IMR-90 (cell line): ENCODE measurements at regions not wholly inside any gene's neighbourhood (a gene's known extent, or its start where the extent isn't known, plus 50 kb on each side); places are given as distances from the start of the nearest gene placed in this dataset.
A peak's percentile ranks its signal among the peaks of the same experiment; 100 is the strongest.

Experiments
- ATAC-seq: fragments of 200-7000 bp; cut with Tn5 transposase; 2 replicates; pipeline ENCODE4 v1.9.1; 2020; ENCODE audit warnings: low read depth, mild to moderate bottlenecking, moderate library complexity
- BruUV-seq: library from RNA; stranded (reverse); fragments of 400-500 nt; replicated peaks from 2 replicates; lab custom pipeline; 2021; lab: Mats Ljungman, UMichigan
- CTCF ChIA-PET: fragments of 300-600 bp; formaldehyde crosslinking; extraction: SDS; loops from one replicate; lab custom pipeline; 2021; ENCODE audit warnings: antibody characterized with exemption; lab: Yijun Ruan, JAX
- POLR2A ChIA-PET: fragments of 300-600 bp; sonication (Branson Sonifier 250); formaldehyde crosslinking; loops from one replicate; lab custom pipeline; 2022; ENCODE audit warnings: antibody characterized with exemption; ENCODE audit not compliant: unreplicated experiment; lab: Charles Lee
- DNase-seq: peaks from one replicate; pipeline ENCODE4 v3.0.0; 2013
- H2AFZ ChIP-seq: replicated peaks from 2 replicates; pipeline ENCODE3; 2013; ENCODE audit warnings: low read length, mild to moderate bottlenecking; ENCODE audit not compliant: poor library complexity
- H2AK5ac ChIP-seq: 2 replicates; pipeline ENCODE4 v1.6.1; 2013; ENCODE audit warnings: low read depth, low read length, inconsistent platforms
- H2AK9ac ChIP-seq: replicated peaks from 2 replicates; pipeline ENCODE3; 2013; ENCODE audit warnings: mild to moderate bottlenecking, low read depth, low read length, moderate library complexity; ENCODE audit not compliant: poor library complexity
- H2BK120ac ChIP-seq: 2 replicates; pipeline ENCODE4 v1.6.1; 2013; ENCODE audit warnings: low read depth, low read length, inconsistent platforms
- H2BK15ac ChIP-seq: 3 replicates; pipeline ENCODE4 v1.6.1; 2013; ENCODE audit warnings: low read depth, low read length, inconsistent platforms
- H2BK20ac ChIP-seq: 2 replicates; pipeline ENCODE4 v1.6.1; 2013; ENCODE audit warnings: low read depth, mild to moderate bottlenecking, inconsistent platforms, low read length, moderate library complexity
- H2BK5ac ChIP-seq: 2 replicates; pipeline ENCODE4 v1.6.1; 2013; ENCODE audit warnings: mild to moderate bottlenecking, low read depth, low read length, inconsistent platforms; ENCODE audit not compliant: poor library complexity, severe bottlenecking
- H3K14ac ChIP-seq: replicated peaks from 2 replicates; pipeline ENCODE4 v1.6.1; 2013; ENCODE audit warnings: low read depth, low read length, inconsistent platforms
- H3K18ac ChIP-seq: 2 replicates; pipeline ENCODE4 v1.6.1; 2013; ENCODE audit warnings: low read depth, low read length, control low read depth
- H3K23ac ChIP-seq: 2 replicates; pipeline ENCODE4 v1.6.1; 2013; ENCODE audit warnings: low read depth, low read length, inconsistent platforms
- H3K27ac ChIP-seq: 2 replicates; pipeline ENCODE4 v1.5.1; 2013; ENCODE audit warnings: mild to moderate bottlenecking, control low read depth, low read length; ENCODE audit not compliant: insufficient read depth
- H3K27me3 ChIP-seq: 2 replicates; pipeline ENCODE4 v1.6.1; 2013; ENCODE audit warnings: low read length; ENCODE audit not compliant: control insufficient read depth, insufficient read depth
- H3K36me3 ChIP-seq: 2 replicates; pipeline ENCODE4 v1.6.1; 2013; ENCODE audit warnings: low read length, mixed read lengths; ENCODE audit not compliant: control insufficient read depth, insufficient read depth
- H3K4ac ChIP-seq: 2 replicates; pipeline ENCODE4 v1.6.1; 2013; ENCODE audit warnings: low read depth, low read length, inconsistent platforms
- H3K4me1 ChIP-seq: 2 replicates; pipeline ENCODE4 v1.6.1; 2013; ENCODE audit warnings: low read length, mixed read lengths; ENCODE audit not compliant: control insufficient read depth, insufficient read depth
- H3K4me2 ChIP-seq: 2 replicates; pipeline ENCODE4 v1.6.1; 2013; ENCODE audit warnings: low read depth, mild to moderate bottlenecking, control low read depth, low read length, moderate library complexity
- H3K4me3 ChIP-seq: 2 replicates; pipeline ENCODE4 v1.5.1; 2013; ENCODE audit warnings: low read depth, mild to moderate bottlenecking, control low read depth, low read length, moderate library complexity; ENCODE audit not compliant: insufficient read depth
- H3K56ac ChIP-seq: 2 replicates; pipeline ENCODE4 v1.6.1; 2013; ENCODE audit warnings: low read length, inconsistent platforms; ENCODE audit not compliant: insufficient read depth; ENCODE audit errors: extremely low read depth
- H3K79me1 ChIP-seq, 2 experiments: 2 replicates each; pipeline ENCODE4 v1.6.1; 2013; ENCODE audit warnings: low read length in 2 of 2, inconsistent platforms in 1 of 2, low read depth in 1 of 2
- H3K9ac ChIP-seq: 2 replicates; pipeline ENCODE4 v1.6.1; 2013; ENCODE audit warnings: low read depth, low read length, control low read depth
- H3K9me1 ChIP-seq: 2 replicates; pipeline ENCODE4 v1.6.1; 2013; ENCODE audit warnings: low read length, inconsistent platforms; ENCODE audit not compliant: insufficient read depth
- H3K9me3 ChIP-seq: 2 replicates; pipeline ENCODE4 v1.6.1; 2013; ENCODE audit warnings: low read length; ENCODE audit not compliant: control insufficient read depth, insufficient read depth
- H4K20me1 ChIP-seq: 2 replicates; pipeline ENCODE4 v1.6.1; 2013; ENCODE audit warnings: low read length, inconsistent platforms; ENCODE audit not compliant: insufficient read depth
- H4K5ac ChIP-seq: 2 replicates; pipeline ENCODE4 v1.6.1; 2013; ENCODE audit warnings: mild to moderate bottlenecking, low read depth, low read length, control low read depth
- H4K8ac ChIP-seq, 2 experiments: 2 replicates each; pipeline ENCODE4 v1.6.1; 2013; ENCODE audit warnings: low read depth in 2 of 2, low read length in 2 of 2, control low read depth in 1 of 2, inconsistent platforms in 1 of 2
- H4K91ac ChIP-seq: 2 replicates; pipeline ENCODE4 v1.6.1; 2013; ENCODE audit warnings: low read depth, low read length, inconsistent platforms; ENCODE audit not compliant: insufficient read depth
- BHLHE40 ChIP-seq: fragments of 150-350 bp; IDR thresholded peaks from 2 replicates; pipeline ENCODE4 v1.6.1; 2016; ENCODE audit warnings: mild to moderate bottlenecking, low read depth, low read length
- CEBPB ChIP-seq: IDR thresholded peaks from 2 replicates; pipeline ENCODE4 v1.6.1; 2012; ENCODE audit warnings: low read depth, low read length, improper control_type of control experiment
- MAFK ChIP-seq: IDR thresholded peaks from 2 replicates; pipeline ENCODE4 v1.6.1; 2012; ENCODE audit warnings: low read depth, low read length, improper control_type of control experiment
- MAZ ChIP-seq: IDR thresholded peaks from 2 replicates; pipeline ENCODE4 v1.6.1; 2012; ENCODE audit warnings: low read depth, mild to moderate bottlenecking, low read length, improper control_type of control experiment, moderate library complexity, borderline replicate concordance
- NFE2L2 ChIP-seq: fragments of 150-350 bp; IDR thresholded peaks from 2 replicates; pipeline ENCODE4 v1.6.1; 2016; ENCODE audit warnings: low read depth, mild to moderate bottlenecking, low read length
- POLR2A ChIP-seq: IDR thresholded peaks from 2 replicates; pipeline ENCODE4 v1.6.1; 2012; ENCODE audit warnings: mild to moderate bottlenecking, low read depth, low read length
- RCOR1 ChIP-seq: IDR thresholded peaks from 2 replicates; pipeline ENCODE4 v1.6.1; 2012; ENCODE audit warnings: mild to moderate bottlenecking, low read length, improper control_type of control experiment; ENCODE audit not compliant: insufficient replicate concordance
- RFX5 ChIP-seq: IDR thresholded peaks from 2 replicates; pipeline ENCODE4 v1.8.0; 2012; ENCODE audit warnings: low read depth, mild to moderate bottlenecking, low read length, moderate library complexity
- WGBS, 2 experiments: methylation state at CpG; one replicate each; pipeline versions ENCODE4 v1.1.5 to v1.1.7; 2013; ENCODE audit warnings: missing lambda C conversion rate in 2 of 2; ENCODE audit not compliant: insufficient read length in 1 of 2; ENCODE audit errors: extremely low coverage in 2 of 2; 5-methylcytosine and 5-hydroxymethylcytosine counted together
- dilution Hi-C: fragments of 300-500 bp; cut with HindIII; formaldehyde crosslinking; loops from one replicate; pipeline ENCODE4 v1.14.3; 2018; ENCODE audit warnings: low sequenced_read_pairs; ENCODE audit not compliant: unreplicated experiment
- in situ Hi-C: fragments of 300-500 bp; cut with MboI; formaldehyde crosslinking; loops from 3 replicates; pipeline ENCODE4 v1.14.3; 2019; ENCODE audit warnings: low sequenced_read_pairs, inconsistent platforms, mixed read lengths
- intact Hi-C: fragments of 100-400 bp; cut with micrococcal nuclease; formaldehyde crosslinking; loops from 2 replicates; pipeline ENCODE4 v1.10.0; 2022
- TF ChIP-seq, protein P1 (sequence below): conservative IDR thresholded peaks from 2 replicates; pipeline ENCODE4 v1.5.1; 2012; ENCODE audit warnings: mild to moderate bottlenecking, low read depth, low read length, improper control_type of control experiment
- TF ChIP-seq, protein P2 (sequence below): fragments of 150-350 bp; IDR thresholded peaks from 2 replicates; pipeline ENCODE4 v1.6.1; 2016; ENCODE audit warnings: low read depth, mild to moderate bottlenecking, low read length, moderate library complexity, borderline replicate concordance
- TF ChIP-seq, protein P3 (sequence below): fragments of 150-350 bp; IDR thresholded peaks from 2 replicates; pipeline ENCODE4 v1.6.1; 2017; ENCODE audit warnings: mild to moderate bottlenecking, antibody characterized with exemption, low read length, low read depth

DNA sequence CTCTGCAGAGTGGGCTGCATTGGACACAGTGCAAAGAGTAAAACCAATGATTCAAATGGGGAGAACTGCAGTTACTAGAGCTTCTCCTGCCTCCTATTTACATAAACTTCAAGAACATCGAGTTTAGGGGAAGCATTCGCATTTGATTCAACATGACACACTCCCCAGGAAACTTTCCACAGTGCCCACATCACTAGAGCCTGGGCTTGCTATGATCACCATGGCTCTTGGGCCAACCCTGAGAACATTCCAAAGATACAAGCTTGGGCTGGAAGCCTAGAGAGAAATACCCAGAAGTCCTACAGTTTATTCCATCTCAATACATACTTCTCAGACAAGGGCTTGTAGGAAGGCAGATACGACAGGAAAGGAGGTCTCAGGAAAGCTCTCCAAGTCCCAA lies 337.9 kb downstream of the CD83 start:
- Histone ChIP-seq H4K5ac (no peak overlapping the region), H3K9me1 (no peaks in the 10 kb centered on the region), H3K27me3 (no peaks in the 10 kb centered on the region), H3K9me3 (no peaks in the 10 kb centered on the region), H2AK9ac (no peak overlapping the region), H2BK120ac (no peak overlapping the region), H3K23ac (no peak overlapping the region), H3K18ac (no peak overlapping the region), H2AFZ (no peak overlapping the region), H2BK5ac (no peak overlapping the region), H2AK5ac (no peak overlapping the region), H3K27ac (no peak overlapping the region), H3K4ac (no peak overlapping the region), H4K20me1 (no peaks in the 10 kb centered on the region), H3K36me3 (no peaks in the 10 kb centered on the region), H3K79me1 (no peaks in the 10 kb centered on the region), H3K4me1 (peaks cover 9% of the 10 kb centered on the region), H3K4me3 (no peak overlapping the region), H4K91ac (no peak overlapping the region), H3K14ac (0 out of 2 replicates have a peak overlapping the region, but pooled peaks have one; percentile 29), H2BK15ac (no peak overlapping the region), H2BK20ac (no peak overlapping the region), H3K9ac (no peak overlapping the region), H3K56ac (no peak overlapping the region), H4K8ac (no peak overlapping the region), H3K4me2 (no peak overlapping the region)
- BruUV-seq, result no TSS peak
- ChIA-PET POLR2A (no interaction called here), CTCF (interaction anchor here (0.6 kb wide), 1 partner anchor 685 kb away, joined by 3 read pairs; no protein-coding TSS in a partner anchor)
- dilution Hi-C loops (no loop called here), in situ Hi-C loops (no loop called here), intact Hi-C loops (loop anchor here (5.0 kb wide), 1 partner anchor 243 kb away; no protein-coding TSS in a partner anchor)
- no CpG with 5 or more reads among the region's 3 CpGs for WGBS, 2 experiments
- TF ChIP-seq, protein P1, sequence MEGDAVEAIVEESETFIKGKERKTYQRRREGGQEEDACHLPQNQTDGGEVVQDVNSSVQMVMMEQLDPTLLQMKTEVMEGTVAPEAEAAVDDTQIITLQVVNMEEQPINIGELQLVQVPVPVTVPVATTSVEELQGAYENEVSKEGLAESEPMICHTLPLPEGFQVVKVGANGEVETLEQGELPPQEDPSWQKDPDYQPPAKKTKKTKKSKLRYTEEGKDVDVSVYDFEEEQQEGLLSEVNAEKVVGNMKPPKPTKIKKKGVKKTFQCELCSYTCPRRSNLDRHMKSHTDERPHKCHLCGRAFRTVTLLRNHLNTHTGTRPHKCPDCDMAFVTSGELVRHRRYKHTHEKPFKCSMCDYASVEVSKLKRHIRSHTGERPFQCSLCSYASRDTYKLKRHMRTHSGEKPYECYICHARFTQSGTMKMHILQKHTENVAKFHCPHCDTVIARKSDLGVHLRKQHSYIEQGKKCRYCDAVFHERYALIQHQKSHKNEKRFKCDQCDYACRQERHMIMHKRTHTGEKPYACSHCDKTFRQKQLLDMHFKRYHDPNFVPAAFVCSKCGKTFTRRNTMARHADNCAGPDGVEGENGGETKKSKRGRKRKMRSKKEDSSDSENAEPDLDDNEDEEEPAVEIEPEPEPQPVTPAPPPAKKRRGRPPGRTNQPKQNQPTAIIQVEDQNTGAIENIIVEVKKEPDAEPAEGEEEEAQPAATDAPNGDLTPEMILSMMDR, result no peak
- TF ChIP-seq, protein P2, sequence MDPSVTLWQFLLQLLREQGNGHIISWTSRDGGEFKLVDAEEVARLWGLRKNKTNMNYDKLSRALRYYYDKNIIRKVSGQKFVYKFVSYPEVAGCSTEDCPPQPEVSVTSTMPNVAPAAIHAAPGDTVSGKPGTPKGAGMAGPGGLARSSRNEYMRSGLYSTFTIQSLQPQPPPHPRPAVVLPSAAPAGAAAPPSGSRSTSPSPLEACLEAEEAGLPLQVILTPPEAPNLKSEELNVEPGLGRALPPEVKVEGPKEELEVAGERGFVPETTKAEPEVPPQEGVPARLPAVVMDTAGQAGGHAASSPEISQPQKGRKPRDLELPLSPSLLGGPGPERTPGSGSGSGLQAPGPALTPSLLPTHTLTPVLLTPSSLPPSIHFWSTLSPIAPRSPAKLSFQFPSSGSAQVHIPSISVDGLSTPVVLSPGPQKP, result no peak
- TF ChIP-seq POLR2A, result no peak
- no peak for TF ChIP-seq MAZ
- TF ChIP-seq RCOR1, result no peak
- no peak for TF ChIP-seq MAFK
- TF ChIP-seq NFE2L2, result no peak
- TF ChIP-seq CEBPB, result no peak
- TF ChIP-seq RFX5, result no peak
- TF ChIP-seq, protein P3, sequence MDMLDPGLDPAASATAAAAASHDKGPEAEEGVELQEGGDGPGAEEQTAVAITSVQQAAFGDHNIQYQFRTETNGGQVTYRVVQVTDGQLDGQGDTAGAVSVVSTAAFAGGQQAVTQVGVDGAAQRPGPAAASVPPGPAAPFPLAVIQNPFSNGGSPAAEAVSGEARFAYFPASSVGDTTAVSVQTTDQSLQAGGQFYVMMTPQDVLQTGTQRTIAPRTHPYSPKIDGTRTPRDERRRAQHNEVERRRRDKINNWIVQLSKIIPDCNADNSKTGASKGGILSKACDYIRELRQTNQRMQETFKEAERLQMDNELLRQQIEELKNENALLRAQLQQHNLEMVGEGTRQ, result no peak
- no peak for TF ChIP-seq BHLHE40
- no peak for DNase-seq
- ATAC-seq, result no peak
